HL-60 (cell line): ENCODE measurements at regions not wholly inside any gene's neighbourhood (a gene's known extent, or its start where the extent isn't known, plus 50 kb on each side); places are given as distances from the start of the nearest gene placed in this dataset.

ENCODE experiments used
- CTCF ChIP-seq: IDR thresholded peaks from one replicate; pipeline ENCODE4 v1.5.1; 2011; ENCODE audit warnings: low read length, control low read depth, inconsistent platforms; ENCODE audit not compliant: insufficient read depth
- GABPA ChIP-seq: IDR thresholded peaks from 2 replicates; pipeline ENCODE4 v1.6.1; 2012; ENCODE audit warnings: low read depth
- POLR2AphosphoS5 ChIP-seq: IDR thresholded peaks from 2 replicates; pipeline ENCODE4 v1.6.1; 2012; ENCODE audit warnings: low read depth
- SPI1 ChIP-seq: IDR thresholded peaks from 2 replicates; pipeline ENCODE4 v1.6.1; 2012; ENCODE audit warnings: low read depth, mild to moderate bottlenecking, borderline replicate concordance
- TF ChIP-seq, protein P1 (sequence below): IDR thresholded peaks from 2 replicates; pipeline ENCODE4 v1.6.1; 2012; ENCODE audit warnings: low read depth; ENCODE audit not compliant: insufficient replicate concordance

DNA sequence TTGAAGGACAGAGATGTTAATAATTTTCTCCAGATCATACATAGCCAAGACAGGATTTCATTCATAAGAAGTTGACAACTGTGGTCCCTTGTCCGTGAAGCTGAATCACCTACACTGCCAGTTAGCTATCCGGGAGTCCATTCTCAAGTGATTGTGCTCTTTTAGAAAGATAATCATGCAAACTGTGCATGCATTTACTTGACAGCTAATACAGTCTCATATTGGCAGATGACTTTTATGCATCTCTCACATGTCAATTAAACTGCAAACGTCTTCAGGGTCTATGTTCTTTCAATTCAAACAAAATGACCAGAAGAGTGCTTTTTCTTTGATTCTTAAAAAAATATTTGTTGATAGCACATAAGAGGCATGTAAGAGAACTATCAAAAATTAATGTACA is 1572.9 kb downstream of the C4orf33 start:
- TF ChIP-seq CTCF, result no peak
- TF ChIP-seq, protein P1, sequence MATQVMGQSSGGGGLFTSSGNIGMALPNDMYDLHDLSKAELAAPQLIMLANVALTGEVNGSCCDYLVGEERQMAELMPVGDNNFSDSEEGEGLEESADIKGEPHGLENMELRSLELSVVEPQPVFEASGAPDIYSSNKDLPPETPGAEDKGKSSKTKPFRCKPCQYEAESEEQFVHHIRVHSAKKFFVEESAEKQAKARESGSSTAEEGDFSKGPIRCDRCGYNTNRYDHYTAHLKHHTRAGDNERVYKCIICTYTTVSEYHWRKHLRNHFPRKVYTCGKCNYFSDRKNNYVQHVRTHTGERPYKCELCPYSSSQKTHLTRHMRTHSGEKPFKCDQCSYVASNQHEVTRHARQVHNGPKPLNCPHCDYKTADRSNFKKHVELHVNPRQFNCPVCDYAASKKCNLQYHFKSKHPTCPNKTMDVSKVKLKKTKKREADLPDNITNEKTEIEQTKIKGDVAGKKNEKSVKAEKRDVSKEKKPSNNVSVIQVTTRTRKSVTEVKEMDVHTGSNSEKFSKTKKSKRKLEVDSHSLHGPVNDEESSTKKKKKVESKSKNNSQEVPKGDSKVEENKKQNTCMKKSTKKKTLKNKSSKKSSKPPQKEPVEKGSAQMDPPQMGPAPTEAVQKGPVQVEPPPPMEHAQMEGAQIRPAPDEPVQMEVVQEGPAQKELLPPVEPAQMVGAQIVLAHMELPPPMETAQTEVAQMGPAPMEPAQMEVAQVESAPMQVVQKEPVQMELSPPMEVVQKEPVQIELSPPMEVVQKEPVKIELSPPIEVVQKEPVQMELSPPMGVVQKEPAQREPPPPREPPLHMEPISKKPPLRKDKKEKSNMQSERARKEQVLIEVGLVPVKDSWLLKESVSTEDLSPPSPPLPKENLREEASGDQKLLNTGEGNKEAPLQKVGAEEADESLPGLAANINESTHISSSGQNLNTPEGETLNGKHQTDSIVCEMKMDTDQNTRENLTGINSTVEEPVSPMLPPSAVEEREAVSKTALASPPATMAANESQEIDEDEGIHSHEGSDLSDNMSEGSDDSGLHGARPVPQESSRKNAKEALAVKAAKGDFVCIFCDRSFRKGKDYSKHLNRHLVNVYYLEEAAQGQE, result no peak
- TF ChIP-seq SPI1, result no peak
- TF ChIP-seq POLR2AphosphoS5, result no peak
- no peak for TF ChIP-seq GABPA
